NT2/D1 (cell line): ENCODE measurements at regions not wholly inside any gene's neighbourhood (a gene's known extent, or its start where the extent isn't known, plus 50 kb on each side); places are given as distances from the start of the nearest gene placed in this dataset.

ENCODE experiments used
- SUZ12 ChIP-seq: IDR thresholded peaks from 2 replicates; pipeline ENCODE4 v1.6.1; 2011; ENCODE audit not compliant: insufficient read length, insufficient read depth; ENCODE audit errors: extremely low read depth
- YY1 ChIP-seq: IDR thresholded peaks from 2 replicates; pipeline ENCODE4 v1.6.1; 2011; ENCODE audit not compliant: insufficient read length, insufficient read depth
- ZNF274 ChIP-seq: IDR thresholded peaks from 2 replicates; pipeline ENCODE4 v1.6.1; 2011; ENCODE audit warnings: mild to moderate bottlenecking, low read depth, low read length

DNA sequence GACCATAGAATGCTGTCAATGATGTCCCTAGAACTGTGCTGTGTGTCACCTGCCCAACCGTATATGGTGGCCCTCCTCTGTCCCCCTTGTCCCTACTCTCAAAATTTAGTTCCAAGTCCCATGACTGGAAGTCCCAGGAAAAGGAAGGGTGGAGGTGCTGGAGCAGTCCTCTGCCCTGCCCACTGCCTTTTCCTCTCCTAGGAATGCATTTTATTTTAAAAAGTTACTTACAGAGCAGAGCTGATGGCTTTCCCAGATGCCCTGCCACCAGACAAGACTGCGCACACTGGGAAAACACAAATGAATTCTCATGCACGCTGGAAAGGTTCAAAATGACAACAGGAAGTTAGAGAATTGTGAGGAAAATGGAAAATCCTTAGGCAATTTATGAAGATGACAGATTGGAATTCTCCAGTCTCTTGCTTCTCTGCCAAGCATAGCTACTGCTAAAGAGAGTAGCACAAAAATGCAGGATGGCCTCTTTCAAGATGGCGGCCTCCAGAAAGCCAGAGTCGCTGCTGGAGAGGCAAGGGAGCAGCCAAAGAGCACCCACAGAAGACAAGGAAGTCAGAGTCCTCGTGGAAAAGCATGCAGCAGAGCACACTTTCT is 117.1 kb upstream of the TSC22D1 start:
- TF ChIP-seq YY1 (no peak), ZNF274 (no peak), SUZ12 (no peak)
